NK-92 treated with Interleukin-12 subunit alpha and Interleukin-12 subunit beta, amount 100 ng/mL, for 24 hours (cell line): ENCODE measurements at regions not wholly inside any gene's neighbourhood (a gene's known extent, or its start where the extent isn't known, plus 50 kb on each side); places are given as distances from the start of the nearest gene placed in this dataset.
"Not testable (repeated sequence)": the region's sequence is repeated elsewhere in the genome, so short reads cannot be mapped to it uniquely, and the experiment has no call there.

ENCODE experiments used
- DNase-seq: peaks from one replicate; lab custom pipeline; 2025; lab: John Stamatoyannopoulos, UW

- no peak for DNase-seq
These were observed 70.0 kb upstream of the ATP5MC3 start for GRCh38 chr2:175251425-175252041.

GRCh38 chr2:175247159-175247558 is 65.6 kb upstream of the ATP5MC3 start:
- no peak for DNase-seq

GRCh38 chr2:175244697-175245096 is 63.2 kb upstream of the ATP5MC3 start:
- DNase-seq = no peak

- DNase-seq = no peak
These were observed 60.2 kb upstream of the ATP5MC3 start for GRCh38 chr2:175241691-175242090.

- DNase-seq = not testable (repeated sequence)
These were observed 58.5 kb upstream of the ATP5MC3 start for GRCh38 chr2:175240033-175240432.

- DNase-seq = no peak
These were observed 55.4 kb upstream of the ATP5MC3 start for GRCh38 chr2:175236930-175237329.

GRCh38 chr2:175234650-175235049 is 53.1 kb upstream of the ATP5MC3 start:
- DNase-seq = no peak

GRCh38 chr2:175234153-175234552 is 52.6 kb upstream of the ATP5MC3 start:
- DNase-seq = no peak

- DNase-seq = no peak
These were observed 51.7 kb upstream of the ATP5MC3 start for GRCh38 chr2:175233135-175233719.
